HG02852 (cell line): ENCODE measurements at regions not wholly inside any gene's neighbourhood (a gene's known extent, or its start where the extent isn't known, plus 50 kb on each side); places are given as distances from the start of the nearest gene placed in this dataset.
"Not testable (repeated sequence)": the region's sequence is repeated elsewhere in the genome, so short reads cannot be mapped to it uniquely, and the experiment has no call there.

ENCODE experiments used
- ATAC-seq: cut with Tn5 transposase; IDR thresholded peaks from one replicate; pipeline ENCODE4 v1.9.1; 2021; ENCODE audit warnings: mild to moderate bottlenecking, moderate library complexity; ENCODE audit not compliant: unreplicated experiment

- ATAC-seq: no peak
Measured at GRCh38 chr2:187865025-187865424, 310.8 kb upstream of the TFPI start.

GRCh38 chr2:187867165-187867564, 312.9 kb upstream of the TFPI start:
- ATAC-seq: no peak

GRCh38 chr2:187869195-187869594, 315.0 kb upstream of the TFPI start:
- no peak for ATAC-seq

- no peak for ATAC-seq
Measured at GRCh38 chr2:187871506-187871905, 317.3 kb upstream of the TFPI start.

DNA sequence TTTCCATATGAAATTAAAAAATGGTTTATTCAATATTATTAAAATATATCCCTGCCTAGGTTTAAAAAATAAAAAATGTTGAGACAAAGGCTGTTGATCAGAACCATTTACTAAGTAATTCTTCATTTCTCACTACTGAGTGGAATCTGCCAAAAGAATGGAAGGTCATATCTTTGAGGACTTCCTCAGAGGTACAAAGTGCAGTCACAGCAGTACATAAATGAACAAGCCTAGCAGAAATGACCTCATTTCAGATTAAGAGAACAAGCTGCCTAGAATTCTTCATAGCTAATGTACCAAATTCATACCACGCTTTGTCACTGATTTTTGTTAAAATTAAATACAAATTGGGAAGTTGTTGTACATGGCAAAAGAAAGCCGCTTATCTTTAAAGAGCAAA, 318.9 kb upstream of the TFPI start:
- no peak for ATAC-seq

GRCh38 chr2:187874786-187875185, 320.6 kb upstream of the TFPI start:
- no peak for ATAC-seq

DNA sequence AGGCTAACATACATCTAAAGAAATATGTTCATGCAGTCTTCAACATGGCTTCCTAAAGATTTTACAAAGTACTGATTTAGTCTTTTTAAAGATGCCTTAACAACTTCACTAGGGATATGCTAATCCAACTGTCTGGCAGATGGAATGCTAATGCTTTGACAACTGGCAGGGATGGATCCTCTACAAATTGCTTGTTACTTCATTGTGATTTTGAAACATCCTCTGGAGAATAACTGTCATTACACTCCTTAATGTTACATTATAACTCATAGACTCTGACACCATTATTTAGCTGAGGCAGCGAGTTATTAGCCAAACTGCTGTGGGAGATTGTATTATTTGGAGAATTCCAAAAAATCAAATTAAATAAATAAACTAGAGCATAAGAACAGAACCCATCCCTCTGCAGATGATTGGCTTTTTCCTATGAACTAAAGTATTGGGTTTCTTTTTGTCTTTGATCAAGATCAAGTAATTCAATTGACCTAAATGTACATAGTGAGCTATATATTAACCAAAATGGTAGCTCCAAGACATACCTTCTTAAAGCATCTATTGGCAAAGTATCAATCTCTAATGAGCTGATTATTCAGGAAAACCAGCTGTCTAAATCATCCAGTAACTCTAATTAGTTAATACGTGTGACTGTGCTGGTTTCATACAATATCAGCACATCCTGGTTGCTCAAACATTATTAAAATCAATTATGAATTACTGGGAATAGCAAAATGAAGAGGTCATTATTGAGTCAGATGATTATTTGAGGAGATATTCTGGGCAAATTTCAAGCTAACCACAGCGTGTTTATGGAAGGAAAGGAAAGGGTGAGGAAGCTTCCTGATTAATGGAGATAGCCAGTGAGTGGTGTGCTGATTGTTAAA, 321.3 kb upstream of the TFPI start:
- ATAC-seq: no peak

- no peak for ATAC-seq
Measured at GRCh38 chr2:187876554-187876953, 322.3 kb upstream of the TFPI start.

DNA sequence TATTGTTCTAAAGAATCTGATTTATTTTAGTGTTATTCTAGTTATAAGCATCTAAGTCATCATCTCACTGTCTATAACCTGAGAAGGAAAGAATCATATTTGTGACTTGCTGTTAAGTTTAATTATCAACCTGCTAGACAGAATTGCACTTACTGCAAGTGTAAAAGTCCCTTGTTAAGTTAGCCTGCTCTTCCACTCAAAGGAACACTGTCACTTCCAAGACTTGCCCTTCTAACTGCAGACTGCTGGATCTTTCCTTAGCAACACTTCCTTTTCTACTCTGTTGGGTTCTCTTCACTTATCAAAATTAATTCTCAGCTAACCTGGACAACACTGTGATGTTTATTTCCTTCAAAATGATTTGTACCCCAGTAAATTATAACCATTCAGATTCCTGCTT, 323.2 kb upstream of the TFPI start:
- ATAC-seq: no peak

GRCh38 chr2:187878112-187878511, 323.9 kb upstream of the TFPI start:
- no peak for ATAC-seq

DNA sequence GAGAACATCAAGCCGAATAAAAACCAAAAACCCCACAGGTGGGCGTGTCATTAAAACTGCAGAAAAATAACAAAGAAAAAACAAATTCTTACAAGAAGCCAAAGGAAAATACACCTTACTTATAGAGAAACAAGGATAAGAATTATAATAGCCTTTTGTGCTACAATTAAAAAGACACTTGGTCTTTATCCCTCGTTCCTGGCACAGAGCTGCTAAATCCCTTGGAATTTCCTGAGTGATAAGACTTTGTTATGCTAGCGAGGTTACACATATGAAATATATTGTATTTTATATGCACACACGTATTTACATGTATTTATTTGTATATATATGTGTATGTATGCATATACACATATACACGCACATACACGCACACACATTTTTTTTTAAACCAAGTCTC, 325.3 kb upstream of the TFPI start:
- ATAC-seq: no peak

- no peak for ATAC-seq
Measured at GRCh38 chr2:187884003-187884402, 329.8 kb upstream of the TFPI start.

GRCh38 chr2:187890690-187891089, 336.5 kb upstream of the TFPI start:
- ATAC-seq: no peak

- ATAC-seq: no peak
Measured at GRCh38 chr2:187900021-187900420, 345.8 kb upstream of the TFPI start.

- no peak for ATAC-seq
Measured at GRCh38 chr2:187906021-187906420, 351.8 kb upstream of the TFPI start.

DNA sequence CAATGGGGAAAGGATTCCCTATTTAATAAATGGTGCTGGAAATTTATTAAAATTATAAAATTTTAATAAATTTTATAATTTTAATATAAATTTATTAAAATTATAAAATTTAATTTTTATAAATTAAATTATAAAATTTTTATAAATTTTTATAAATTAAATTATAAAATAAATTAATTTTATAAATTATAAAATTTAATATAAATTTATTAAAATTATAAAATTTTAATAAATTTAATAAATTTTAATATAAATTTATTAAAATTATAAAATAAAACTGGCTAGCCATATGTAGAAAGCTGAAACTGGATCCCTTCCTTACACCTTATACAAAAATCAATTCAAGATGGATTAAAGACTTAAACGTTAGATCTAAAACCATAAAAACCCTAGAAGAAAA, 356.7 kb upstream of the TFPI start:
- ATAC-seq: not testable (repeated sequence)

GRCh38 chr2:187912950-187913349, 358.7 kb upstream of the TFPI start:
- ATAC-seq: no peak

DNA sequence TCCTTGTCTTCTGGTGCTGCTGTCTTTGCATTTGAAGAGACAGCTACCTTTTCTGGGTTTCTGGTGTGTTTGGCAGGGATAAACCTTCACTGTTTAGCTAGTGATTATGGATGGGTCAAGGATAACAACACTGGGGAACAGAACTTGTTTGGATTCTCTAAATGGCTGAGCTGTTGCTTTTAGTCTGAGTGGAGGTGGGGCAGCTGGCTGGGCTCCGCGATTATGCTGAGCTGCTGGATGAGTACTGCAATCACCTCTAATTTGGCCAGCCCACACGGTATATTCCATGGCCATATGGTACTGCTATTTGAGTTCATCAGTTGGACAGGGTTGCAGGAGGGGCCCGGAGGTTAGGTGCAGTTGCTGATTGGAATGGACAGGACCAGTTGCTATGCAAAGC, 361.6 kb upstream of the TFPI start:
- ATAC-seq: no peak

GRCh38 chr2:187916799-187917198, 362.6 kb upstream of the TFPI start:
- no peak for ATAC-seq

DNA sequence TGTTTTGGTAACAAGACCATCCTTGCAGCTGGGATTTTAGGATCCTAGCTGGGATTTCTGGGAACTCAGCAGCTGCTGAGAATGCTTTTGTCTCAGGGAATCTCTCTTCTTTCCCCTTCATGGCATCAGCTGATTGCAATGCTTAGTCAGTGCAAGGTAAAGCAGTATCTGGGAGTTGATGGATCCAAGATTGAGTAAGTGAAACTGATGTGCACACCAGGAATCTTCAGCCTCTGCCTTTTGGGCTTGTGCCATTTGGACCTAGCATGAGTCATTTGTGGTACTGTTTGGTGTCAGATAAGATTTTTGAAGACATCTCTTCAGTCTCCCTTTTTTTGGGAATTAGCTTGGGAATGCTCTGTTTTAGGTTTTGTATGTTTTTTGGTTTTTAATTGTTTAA, 363.3 kb upstream of the TFPI start:
- ATAC-seq: no peak

DNA sequence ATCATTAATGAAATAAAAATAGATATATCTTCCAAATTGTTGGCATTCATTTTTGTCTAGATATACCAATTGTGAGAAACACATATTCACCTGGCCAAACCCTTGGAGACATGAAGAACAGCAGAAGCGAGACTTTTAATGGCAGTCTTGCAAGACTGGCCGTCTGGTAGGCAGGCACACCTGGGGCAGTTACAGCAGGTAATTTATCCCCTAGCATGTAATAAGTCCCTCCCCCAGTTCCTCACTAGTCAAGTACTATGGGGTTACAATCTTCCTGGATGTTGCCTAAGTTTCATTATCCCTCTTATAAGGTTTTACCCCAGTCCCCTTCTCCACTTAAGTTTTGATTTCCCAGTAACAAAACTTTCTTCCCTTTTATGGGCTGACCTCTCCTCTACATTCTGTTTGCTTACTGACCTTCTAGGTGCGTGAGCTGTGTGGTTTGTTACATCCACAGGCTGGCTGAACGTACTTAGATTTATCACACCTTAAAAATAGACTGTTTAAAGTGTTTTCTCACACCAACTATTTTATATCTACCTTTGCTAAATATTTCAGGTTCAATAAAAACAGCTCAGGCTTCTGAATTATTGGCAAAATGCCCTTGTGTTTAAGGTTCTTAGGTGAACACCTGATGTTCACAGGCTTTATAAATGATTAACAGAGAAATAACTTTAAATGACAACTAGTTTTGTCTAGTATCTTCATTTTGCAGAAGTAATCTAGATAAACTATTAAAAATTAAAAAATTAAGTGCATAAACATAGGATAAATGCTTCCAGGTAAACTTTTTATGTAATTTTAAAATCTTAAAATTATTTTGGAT, 365.0 kb upstream of the TFPI start:
- no peak for ATAC-seq

GRCh38 chr2:187920511-187920910, 366.3 kb upstream of the TFPI start:
- no peak for ATAC-seq
